KMS-11 (cell line): ENCODE measurements at regions not wholly inside any gene's neighbourhood (a gene's known extent, or its start where the extent isn't known, plus 50 kb on each side); places are given as distances from the start of the nearest gene placed in this dataset.

Experiments
- H2AFZ ChIP-seq: fragments of 200-600 bp; sonication (generic); 2 replicates; pipeline ENCODE4 v1.6.1; 2016; ENCODE audit warnings: antibody characterized with exemption, mixed run types, low read depth
- H3K27ac ChIP-seq: fragments of 200-600 bp; sonication (generic); 2 replicates; pipeline ENCODE4 v1.6.1; 2016; ENCODE audit warnings: mild to moderate bottlenecking, mixed run types
- H3K27me3 ChIP-seq: fragments of 200-600 bp; sonication (generic); 2 replicates; pipeline ENCODE4 v1.6.1; 2017; ENCODE audit warnings: mild to moderate bottlenecking, low read depth, mixed run types, moderate library complexity; ENCODE audit not compliant: insufficient read depth
- H3K36me3 ChIP-seq: fragments of 200-600 bp; sonication (generic); 2 replicates; pipeline ENCODE4 v1.6.1; 2017; ENCODE audit warnings: mild to moderate bottlenecking, mixed run types; ENCODE audit not compliant: insufficient read depth
- H3K4me1 ChIP-seq: fragments of 200-600 bp; sonication (generic); 2 replicates; pipeline ENCODE4 v1.6.1; 2016; ENCODE audit warnings: mild to moderate bottlenecking, low read depth, mixed run types; ENCODE audit not compliant: poor library complexity, severe bottlenecking
- H3K4me2 ChIP-seq: fragments of 200-600 bp; sonication (generic); 2 replicates; pipeline ENCODE4 v1.7.0; 2016; ENCODE audit warnings: mild to moderate bottlenecking, mixed run types
- H3K4me3 ChIP-seq: fragments of 200-600 bp; sonication (generic); IDR thresholded peaks from 2 replicates; pipeline ENCODE4 v1.6.1; 2017; ENCODE audit warnings: low read depth, low read length, mixed read lengths; ENCODE audit not compliant: insufficient read depth
- H3K79me2 ChIP-seq: fragments of 200-600 bp; sonication (generic); 2 replicates; pipeline ENCODE4 v1.6.1; 2016; ENCODE audit warnings: low read depth, mixed run types; ENCODE audit not compliant: insufficient read depth
- H3K9ac ChIP-seq: fragments of 200-600 bp; sonication (generic); 2 replicates; pipeline ENCODE4 v1.6.1; 2016; ENCODE audit warnings: mild to moderate bottlenecking, mixed run types
- H4K20me1 ChIP-seq: fragments of 200-600 bp; sonication (generic); 2 replicates; pipeline ENCODE4 v1.6.1; 2016; ENCODE audit warnings: mild to moderate bottlenecking, mixed run types; ENCODE audit not compliant: insufficient read depth
- TF ChIP-seq, protein P1 (sequence below): fragments of 200-600 bp; sonication (generic); conservative IDR thresholded peaks from 2 replicates; pipeline ENCODE4 v1.6.1; 2017; ENCODE audit warnings: low read depth, mild to moderate bottlenecking, antibody characterized with exemption, low read length, moderate library complexity, mixed read lengths

DNA sequence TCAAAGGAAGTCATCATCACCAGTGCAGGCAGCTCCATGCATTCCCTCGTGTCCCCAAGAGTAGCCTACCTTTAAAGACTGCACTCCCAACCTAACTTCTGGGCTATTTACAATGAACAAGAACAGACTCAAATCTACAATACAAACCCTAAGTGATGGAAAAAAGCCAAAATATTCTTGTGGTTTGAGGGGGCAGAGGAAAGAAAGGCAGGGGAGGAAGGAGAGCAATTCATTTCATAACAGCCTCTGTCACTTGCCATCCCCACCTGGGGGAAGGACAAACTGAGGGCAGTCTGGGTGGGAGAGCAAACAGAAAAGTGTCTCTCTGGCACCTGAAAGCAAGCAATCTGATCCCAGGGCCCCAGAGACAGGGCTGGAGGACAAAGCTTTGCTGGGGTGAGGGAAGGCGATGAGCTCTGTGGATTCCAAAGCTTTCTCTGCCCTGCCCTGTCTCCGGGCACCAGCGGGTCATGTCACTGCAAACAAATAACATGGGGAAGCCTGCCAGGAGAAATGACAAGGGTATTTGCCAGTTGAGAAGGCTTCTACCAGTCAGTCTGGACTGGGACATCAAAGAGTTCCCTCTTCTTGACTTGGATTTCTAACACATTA, 528.0 kb upstream of the TNP1 start:
- H3K79me2 ChIP-seq: no peaks in the 10 kb centered on the region
- H4K20me1 ChIP-seq: no peaks in the 10 kb centered on the region
- no peak overlapping the region for H3K4me3 ChIP-seq
- H3K4me2 ChIP-seq: no peak overlapping the region
- H3K4me1 ChIP-seq: no peaks in the 10 kb centered on the region
- TF ChIP-seq, protein P1, sequence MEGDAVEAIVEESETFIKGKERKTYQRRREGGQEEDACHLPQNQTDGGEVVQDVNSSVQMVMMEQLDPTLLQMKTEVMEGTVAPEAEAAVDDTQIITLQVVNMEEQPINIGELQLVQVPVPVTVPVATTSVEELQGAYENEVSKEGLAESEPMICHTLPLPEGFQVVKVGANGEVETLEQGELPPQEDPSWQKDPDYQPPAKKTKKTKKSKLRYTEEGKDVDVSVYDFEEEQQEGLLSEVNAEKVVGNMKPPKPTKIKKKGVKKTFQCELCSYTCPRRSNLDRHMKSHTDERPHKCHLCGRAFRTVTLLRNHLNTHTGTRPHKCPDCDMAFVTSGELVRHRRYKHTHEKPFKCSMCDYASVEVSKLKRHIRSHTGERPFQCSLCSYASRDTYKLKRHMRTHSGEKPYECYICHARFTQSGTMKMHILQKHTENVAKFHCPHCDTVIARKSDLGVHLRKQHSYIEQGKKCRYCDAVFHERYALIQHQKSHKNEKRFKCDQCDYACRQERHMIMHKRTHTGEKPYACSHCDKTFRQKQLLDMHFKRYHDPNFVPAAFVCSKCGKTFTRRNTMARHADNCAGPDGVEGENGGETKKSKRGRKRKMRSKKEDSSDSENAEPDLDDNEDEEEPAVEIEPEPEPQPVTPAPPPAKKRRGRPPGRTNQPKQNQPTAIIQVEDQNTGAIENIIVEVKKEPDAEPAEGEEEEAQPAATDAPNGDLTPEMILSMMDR: no peak
- H2AFZ ChIP-seq: no peak overlapping the region
- H3K27ac ChIP-seq: no peak overlapping the region
- no peaks in the 10 kb centered on the region for H3K27me3 ChIP-seq
- no peaks in the 10 kb centered on the region for H3K36me3 ChIP-seq
- H3K9ac ChIP-seq: no peak overlapping the region

DNA sequence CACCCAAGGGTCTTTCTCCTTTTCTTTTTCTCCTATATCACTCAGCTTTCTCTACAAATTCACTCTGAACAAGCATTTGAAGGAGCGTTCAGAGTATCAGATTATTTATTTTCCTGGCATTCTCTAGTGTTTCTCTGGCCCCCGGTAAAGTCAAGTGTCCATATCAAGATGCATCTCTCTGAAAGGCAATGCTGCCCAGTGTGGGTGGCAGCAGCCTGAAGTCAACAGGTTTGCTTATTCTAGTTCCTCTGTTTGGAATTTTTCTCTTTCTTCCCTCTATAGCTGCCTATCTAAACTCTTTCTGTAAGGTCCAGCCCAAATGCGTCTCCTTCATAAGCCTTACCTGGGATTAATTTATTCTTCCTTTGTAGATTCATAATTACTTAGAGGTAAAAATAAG, 526.2 kb upstream of the TNP1 start:
- no peak overlapping the region for H2AFZ ChIP-seq
- H3K36me3 ChIP-seq: no peaks in the 10 kb centered on the region
- no peak overlapping the region for H3K9ac ChIP-seq
- H3K4me1 ChIP-seq: no peaks in the 10 kb centered on the region
- no peak overlapping the region for H3K4me3 ChIP-seq
- H4K20me1 ChIP-seq: no peaks in the 10 kb centered on the region
- H3K4me2 ChIP-seq: no peak overlapping the region
- no peak overlapping the region for H3K27ac ChIP-seq
- TF ChIP-seq, protein P1: no peak
- no peaks in the 10 kb centered on the region for H3K79me2 ChIP-seq
- H3K27me3 ChIP-seq: no peaks in the 10 kb centered on the region

GRCh38 chr2:217383620-217384019, 523.8 kb upstream of the TNP1 start:
- no peak overlapping the region for H3K9ac ChIP-seq
- TF ChIP-seq, protein P1: no peak
- H3K4me3 ChIP-seq: no peak overlapping the region
- H3K36me3 ChIP-seq: no peaks in the 10 kb centered on the region
- no peak overlapping the region for H3K27ac ChIP-seq
- no peak overlapping the region for H3K4me2 ChIP-seq
- H3K79me2 ChIP-seq: no peaks in the 10 kb centered on the region
- H3K27me3 ChIP-seq: no peaks in the 10 kb centered on the region
- H3K4me1 ChIP-seq: no peaks in the 10 kb centered on the region
- H4K20me1 ChIP-seq: no peaks in the 10 kb centered on the region
- no peak overlapping the region for H2AFZ ChIP-seq

- H3K4me1 ChIP-seq: no peaks in the 10 kb centered on the region
- H2AFZ ChIP-seq: no peak overlapping the region
- no peak overlapping the region for H3K4me2 ChIP-seq
- no peak overlapping the region for H3K27ac ChIP-seq
- no peaks in the 10 kb centered on the region for H3K79me2 ChIP-seq
- H3K36me3 ChIP-seq: no peaks in the 10 kb centered on the region
- TF ChIP-seq, protein P1: no peak
- H3K4me3 ChIP-seq: no peak overlapping the region
- no peaks in the 10 kb centered on the region for H4K20me1 ChIP-seq
- no peak overlapping the region for H3K9ac ChIP-seq
- H3K27me3 ChIP-seq: no peaks in the 10 kb centered on the region
These were observed 522.9 kb upstream of the TNP1 start for GRCh38 chr2:217382794-217383193.
